HG03066 (cell line): ENCODE measurements at regions not wholly inside any gene's neighbourhood (a gene's known extent, or its start where the extent isn't known, plus 50 kb on each side); places are given as distances from the start of the nearest gene placed in this dataset.

ENCODE experiments used
- ATAC-seq: cut with Tn5 transposase; IDR thresholded peaks from one replicate; pipeline ENCODE4 v1.9.1; 2021; ENCODE audit warnings: low read depth; ENCODE audit not compliant: unreplicated experiment

GRCh38 chr16:17529982-17530760 lies 59.4 kb upstream of the XYLT1 start:
- ATAC-seq: peak; percentile 66

- no peak for ATAC-seq
Observed at GRCh38 chr16:17526956-17527937, 56.5 kb upstream of the XYLT1 start.

GRCh38 chr16:17524656-17525055 lies 53.9 kb upstream of the XYLT1 start:
- no peak for ATAC-seq

DNA sequence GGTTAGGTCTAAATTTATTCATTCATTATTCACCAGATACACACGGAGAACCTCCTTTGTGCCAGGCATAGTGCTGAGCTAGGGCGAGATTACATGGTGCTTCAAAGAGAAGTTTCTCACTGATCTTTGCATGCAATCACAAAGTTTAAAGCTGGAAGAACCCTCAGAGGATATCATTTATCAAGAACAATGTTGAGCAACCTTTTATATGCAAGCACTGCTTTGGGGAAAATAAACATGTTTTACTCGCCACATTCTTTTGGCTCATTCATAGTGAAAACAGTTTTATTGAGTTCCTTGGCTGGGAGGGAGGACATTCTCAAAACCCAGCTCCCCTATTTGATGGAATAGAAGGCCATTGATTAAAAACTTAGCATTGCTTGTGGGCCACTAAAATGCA lies 49.8 kb upstream of the XYLT1 start:
- ATAC-seq: no peak
